HG02981 (cell line): ENCODE measurements at regions not wholly inside any gene's neighbourhood (a gene's known extent, or its start where the extent isn't known, plus 50 kb on each side); places are given as distances from the start of the nearest gene placed in this dataset.
A peak's percentile ranks its signal among the peaks of the same experiment; 100 is the strongest.

Source experiments
- ATAC-seq: cut with Tn5 transposase; IDR thresholded peaks from one replicate; pipeline ENCODE4 v1.9.1; 2021; ENCODE audit warnings: mild to moderate bottlenecking, moderate library complexity; ENCODE audit not compliant: unreplicated experiment

GRCh38 chr2:38207168-38207567 lies 131.2 kb upstream of the CYP1B1 start:
- no peak for ATAC-seq

- no peak for ATAC-seq
Observed at GRCh38 chr2:38203446-38203810, 127.5 kb upstream of the CYP1B1 start.

GRCh38 chr2:38202713-38203445 lies 126.9 kb upstream of the CYP1B1 start:
- ATAC-seq: no peak

- ATAC-seq: no peak
Observed at GRCh38 chr2:38201784-38202183, 125.8 kb upstream of the CYP1B1 start.

GRCh38 chr2:38200598-38200997 lies 124.6 kb upstream of the CYP1B1 start:
- no peak for ATAC-seq

- ATAC-seq: no peak
Observed at GRCh38 chr2:38199127-38199526, 123.2 kb upstream of the CYP1B1 start.

- ATAC-seq: no peak
Observed at GRCh38 chr2:38194751-38195150, 118.8 kb upstream of the CYP1B1 start.

GRCh38 chr2:38192976-38193375 lies 117.0 kb upstream of the CYP1B1 start:
- no peak for ATAC-seq

- no peak for ATAC-seq
Observed at GRCh38 chr2:38192046-38192445, 116.1 kb upstream of the CYP1B1 start.

GRCh38 chr2:38191516-38191915 lies 115.6 kb upstream of the CYP1B1 start:
- ATAC-seq: no peak

- ATAC-seq: no peak
Observed at GRCh38 chr2:38190542-38191218, 114.7 kb upstream of the CYP1B1 start.

GRCh38 chr2:38187541-38188011 lies 111.6 kb upstream of the CYP1B1 start:
- no peak for ATAC-seq

- peak; percentile 92 for ATAC-seq
Observed at GRCh38 chr2:38185012-38185491, 109.1 kb upstream of the CYP1B1 start.

GRCh38 chr2:38182492-38183003 lies 106.6 kb upstream of the CYP1B1 start:
- ATAC-seq: no peak

- ATAC-seq: no peak
Observed at GRCh38 chr2:38181806-38182491, 106.0 kb upstream of the CYP1B1 start.

- ATAC-seq: no peak
Observed at GRCh38 chr2:38180754-38181153, 104.8 kb upstream of the CYP1B1 start.

GRCh38 chr2:38178556-38179419 lies 102.8 kb upstream of the CYP1B1 start:
- peak; percentile 50 for ATAC-seq

- no peak for ATAC-seq
Observed at GRCh38 chr2:38178119-38178518, 102.2 kb upstream of the CYP1B1 start.

- ATAC-seq: no peak
Observed at GRCh38 chr2:38176619-38177021, 100.7 kb upstream of the CYP1B1 start.

GRCh38 chr2:38174646-38175423 lies 98.9 kb upstream of the CYP1B1 start:
- ATAC-seq: no peak
